ENCODE measurements at regions not wholly inside any gene's neighbourhood (a gene's known extent, or its start where the extent isn't known, plus 50 kb on each side); places are given as distances from the start of the nearest gene placed in this dataset.

- Histone ChIP-seq H3K4me1 (ENCODE audit: control insufficient read depth in 1 of 2, low read depth in 2 of 2) (no peaks in the 10 kb centered on the region), H3K9me3 (no peaks in the 10 kb centered on the region), H3K4me3 (no peak overlapping the region), H3K27me3 (replicated peaks; ENCODE audit: insufficient read depth) (no peaks in the 10 kb centered on the region), H3K27ac (no peak overlapping the region), H3K36me3 (no peaks in the 10 kb centered on the region)
- ATAC-seq (ENCODE audit: insufficient number of reproducible peaks, low FRiP score, low read depth) (no peak), DNase-seq (ENCODE audit: low spot score) (no peak)
- no peak for TF ChIP-seq CTCF (IDR thresholded peaks at IDR 0.05)
Observed at GRCh38 chr2:223282221-223282620, 230.2 kb downstream of the KCNE4 start.

- DNase-seq (ENCODE audit: low spot score) = no peak
- no peak overlapping the region for H3K4me3 ChIP-seq
- H3K36me3 ChIP-seq = no peaks in the 10 kb centered on the region
- no peaks in the 10 kb centered on the region for H3K27me3 ChIP-seq (replicated peaks; ENCODE audit: insufficient read depth)
- no peak for TF ChIP-seq CTCF (IDR thresholded peaks at IDR 0.05)
- no peak for ATAC-seq (ENCODE audit: insufficient number of reproducible peaks, low FRiP score, low read depth)
- H3K4me1 ChIP-seq (ENCODE audit: control insufficient read depth in 1 of 2, low read depth in 2 of 2) = no peaks in the 10 kb centered on the region
- no peaks in the 10 kb centered on the region for H3K9me3 ChIP-seq
- H3K27ac ChIP-seq = no peak overlapping the region
Observed at GRCh38 chr2:223283329-223283728, 231.3 kb downstream of the KCNE4 start.

- Histone ChIP-seq H3K4me3 (no peak overlapping the region), H3K27ac (no peak overlapping the region), H3K36me3 (no peaks in the 10 kb centered on the region), H3K4me1 (ENCODE audit: control insufficient read depth in 1 of 2, low read depth in 2 of 2) (no peaks in the 10 kb centered on the region), H3K27me3 (replicated peaks; ENCODE audit: insufficient read depth) (no peaks in the 10 kb centered on the region), H3K9me3 (no peaks in the 10 kb centered on the region)
- no peak for DNase-seq (ENCODE audit: low spot score)
- TF ChIP-seq CTCF (IDR thresholded peaks at IDR 0.05) = no peak
- ATAC-seq (ENCODE audit: insufficient number of reproducible peaks, low FRiP score, low read depth) = no peak
Observed at GRCh38 chr2:223283771-223284170, 231.8 kb downstream of the KCNE4 start.

GRCh38 chr2:223285370-223286265, 233.6 kb downstream of the KCNE4 start:
- no peak for TF ChIP-seq CTCF (IDR thresholded peaks at IDR 0.05)
- no peak for ATAC-seq (ENCODE audit: insufficient number of reproducible peaks, low FRiP score, low read depth)

GRCh38 chr2:223294756-223295155, 242.8 kb downstream of the KCNE4 start:
- H3K4me3 ChIP-seq = no peak overlapping the region
- H3K9me3 ChIP-seq = no peaks in the 10 kb centered on the region
- no peak for DNase-seq (ENCODE audit: low spot score)
- no peaks in the 10 kb centered on the region for H3K36me3 ChIP-seq
- no peaks in the 10 kb centered on the region for H3K27me3 ChIP-seq (replicated peaks; ENCODE audit: insufficient read depth)
- no peak overlapping the region for H3K27ac ChIP-seq
- H3K4me1 ChIP-seq (ENCODE audit: control insufficient read depth in 1 of 2, low read depth in 2 of 2) = no peaks in the 10 kb centered on the region
- TF ChIP-seq CTCF (IDR thresholded peaks at IDR 0.05) = no peak
- no peak for ATAC-seq (ENCODE audit: insufficient number of reproducible peaks, low FRiP score, low read depth)

More at GRCh38 chr2:223285370-223286265, 233.6 kb downstream of the KCNE4 start:
- H3K4me3 ChIP-seq = no peak overlapping the region
- no peak overlapping the region for H3K27ac ChIP-seq
- H3K27me3 ChIP-seq (replicated peaks; ENCODE audit: insufficient read depth) = no peaks in the 10 kb centered on the region
- H3K36me3 ChIP-seq = no peaks in the 10 kb centered on the region
- no peak for DNase-seq (ENCODE audit: low spot score)
- H3K4me1 ChIP-seq (ENCODE audit: control insufficient read depth in 1 of 2, low read depth in 2 of 2) = no peaks in the 10 kb centered on the region
- H3K9me3 ChIP-seq = no peaks in the 10 kb centered on the region

Measured in thoracic aorta (tissue), 2 donors.